PC-3 (cell line): ENCODE measurements at regions not wholly inside any gene's neighbourhood (a gene's known extent, or its start where the extent isn't known, plus 50 kb on each side); places are given as distances from the start of the nearest gene placed in this dataset.

ENCODE experiments used
- EZH2 ChIP-seq: fragments of 300-600 bp; sonication (generic); IDR thresholded peaks from one replicate; pipeline ENCODE4 v1.6.1; 2017; ENCODE audit warnings: antibody characterized with exemption, mild to moderate bottlenecking, low read length; ENCODE audit not compliant: unreplicated experiment
- EZH2phosphoT487 ChIP-seq: fragments of 300-600 bp; sonication (generic); IDR thresholded peaks from 2 replicates; pipeline ENCODE4 v1.6.1; 2018; ENCODE audit warnings: mild to moderate bottlenecking, antibody characterized with exemption, low read length, borderline replicate concordance
- TF ChIP-seq, protein P1 (sequence below): fragments of 300-600 bp; sonication (generic); conservative IDR thresholded peaks from 2 replicates; pipeline ENCODE4 v1.5.1; 2017; ENCODE audit warnings: antibody characterized with exemption, low read depth, mild to moderate bottlenecking, low read length

DNA sequence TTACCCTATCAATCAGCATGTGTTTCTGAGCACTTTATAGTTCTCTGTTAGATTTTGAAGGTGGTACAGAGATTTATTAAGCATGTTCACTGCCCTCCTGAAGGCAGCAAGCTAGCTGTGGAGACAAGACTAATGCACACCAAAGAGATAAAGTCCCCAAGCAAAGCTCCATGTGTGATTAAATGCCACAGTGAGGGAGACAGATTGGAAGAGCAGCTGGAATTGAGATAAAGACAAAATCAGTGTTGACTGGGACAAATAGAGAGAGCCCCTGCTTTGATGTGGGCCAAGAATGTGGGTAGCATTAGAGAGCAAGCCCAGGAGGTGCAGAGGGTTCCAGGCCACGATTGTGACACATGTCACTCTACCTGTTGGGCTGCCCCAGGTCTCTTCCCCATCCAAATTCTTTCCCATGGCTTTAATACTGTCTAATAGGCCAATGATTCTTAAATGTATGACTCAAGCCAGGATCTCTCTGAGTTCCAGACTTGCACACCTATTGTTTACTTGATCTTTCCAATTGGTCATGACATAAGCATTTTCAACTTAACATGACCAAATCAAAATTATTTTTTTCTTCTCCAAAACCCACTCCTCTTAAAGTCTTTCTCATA is 60.1 kb upstream of the ZC3H12C start:
- TF ChIP-seq, protein P1, sequence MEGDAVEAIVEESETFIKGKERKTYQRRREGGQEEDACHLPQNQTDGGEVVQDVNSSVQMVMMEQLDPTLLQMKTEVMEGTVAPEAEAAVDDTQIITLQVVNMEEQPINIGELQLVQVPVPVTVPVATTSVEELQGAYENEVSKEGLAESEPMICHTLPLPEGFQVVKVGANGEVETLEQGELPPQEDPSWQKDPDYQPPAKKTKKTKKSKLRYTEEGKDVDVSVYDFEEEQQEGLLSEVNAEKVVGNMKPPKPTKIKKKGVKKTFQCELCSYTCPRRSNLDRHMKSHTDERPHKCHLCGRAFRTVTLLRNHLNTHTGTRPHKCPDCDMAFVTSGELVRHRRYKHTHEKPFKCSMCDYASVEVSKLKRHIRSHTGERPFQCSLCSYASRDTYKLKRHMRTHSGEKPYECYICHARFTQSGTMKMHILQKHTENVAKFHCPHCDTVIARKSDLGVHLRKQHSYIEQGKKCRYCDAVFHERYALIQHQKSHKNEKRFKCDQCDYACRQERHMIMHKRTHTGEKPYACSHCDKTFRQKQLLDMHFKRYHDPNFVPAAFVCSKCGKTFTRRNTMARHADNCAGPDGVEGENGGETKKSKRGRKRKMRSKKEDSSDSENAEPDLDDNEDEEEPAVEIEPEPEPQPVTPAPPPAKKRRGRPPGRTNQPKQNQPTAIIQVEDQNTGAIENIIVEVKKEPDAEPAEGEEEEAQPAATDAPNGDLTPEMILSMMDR = no peak
- no peak for TF ChIP-seq EZH2
- TF ChIP-seq EZH2phosphoT487 = no peak
